ENCODE measurements at regions not wholly inside any gene's neighbourhood (a gene's known extent, or its start where the extent isn't known, plus 50 kb on each side); places are given as distances from the start of the nearest gene placed in this dataset.

GRCh38 chr14:95811813-95812212, 64.8 kb upstream of the TUNAR start:
- no peak for TF ChIP-seq CTCF (conservative IDR thresholded peaks at IDR 0.05 in 1 of 2, IDR thresholded peaks at IDR 0.05 in 1 of 2; ENCODE audit: low read depth in 1 of 2, low read length in 2 of 2)
- no peak for TF ChIP-seq EZH2 (IDR thresholded peaks at IDR 0.05; ENCODE audit: low read length, missing control alignments)

All from fibroblast of lung (primary cell).